ENCODE measurements at regions not wholly inside any gene's neighbourhood (a gene's known extent, or its start where the extent isn't known, plus 50 kb on each side); places are given as distances from the start of the nearest gene placed in this dataset.

DNA sequence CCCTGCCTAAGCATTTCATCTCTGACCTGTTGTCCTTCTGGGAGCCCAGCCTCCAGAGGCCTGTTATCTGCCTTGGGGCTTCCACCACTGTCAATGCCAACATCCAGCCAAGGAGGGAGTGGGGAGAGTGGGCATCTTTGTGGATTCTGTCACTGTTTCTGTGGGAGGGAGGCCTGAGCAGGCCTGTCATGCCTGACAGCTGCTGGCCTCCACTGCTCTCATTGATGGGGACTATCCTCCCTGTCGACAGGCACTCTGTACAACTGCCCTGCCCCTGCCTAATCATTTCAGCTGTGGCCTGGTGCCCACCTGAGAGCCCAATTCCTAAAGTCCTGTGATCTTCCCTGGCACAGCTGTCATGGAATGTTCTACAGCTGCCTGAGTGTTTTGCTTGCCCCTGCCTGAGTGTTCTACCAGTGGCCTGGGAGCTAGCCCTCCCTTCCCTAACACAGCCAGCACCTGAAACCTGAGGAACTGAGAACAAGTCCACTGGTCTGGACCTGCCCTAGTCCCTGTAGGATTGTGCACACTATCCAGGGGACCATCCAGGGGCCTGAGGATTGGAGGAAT is 145.3 kb downstream of the FAM83B start:
- DNase-seq (ENCODE audit: low spot score) (no peak), ATAC-seq (no peak)

DNA sequence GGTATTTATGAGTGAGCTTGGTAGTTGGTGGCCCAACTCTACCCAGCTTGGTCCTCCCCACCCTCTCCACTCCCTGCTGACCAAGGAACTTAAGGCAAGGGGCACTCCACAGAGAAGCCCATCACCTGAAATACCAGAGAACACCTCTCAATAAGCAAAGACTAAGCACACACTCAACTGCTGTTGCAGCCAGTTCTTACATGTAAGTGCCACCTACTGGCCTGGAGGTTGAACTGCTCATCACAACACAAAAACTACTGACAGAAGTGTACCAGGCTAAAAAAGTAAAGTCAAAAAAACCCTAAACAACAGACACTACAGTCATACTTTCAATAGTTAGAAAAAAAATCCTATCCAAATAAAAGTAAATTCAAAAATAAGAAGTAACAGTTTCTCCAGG is 146.2 kb downstream of the FAM83B start:
- ATAC-seq (peak; percentile 57), DNase-seq (ENCODE audit: low spot score) (no peak)

DNA sequence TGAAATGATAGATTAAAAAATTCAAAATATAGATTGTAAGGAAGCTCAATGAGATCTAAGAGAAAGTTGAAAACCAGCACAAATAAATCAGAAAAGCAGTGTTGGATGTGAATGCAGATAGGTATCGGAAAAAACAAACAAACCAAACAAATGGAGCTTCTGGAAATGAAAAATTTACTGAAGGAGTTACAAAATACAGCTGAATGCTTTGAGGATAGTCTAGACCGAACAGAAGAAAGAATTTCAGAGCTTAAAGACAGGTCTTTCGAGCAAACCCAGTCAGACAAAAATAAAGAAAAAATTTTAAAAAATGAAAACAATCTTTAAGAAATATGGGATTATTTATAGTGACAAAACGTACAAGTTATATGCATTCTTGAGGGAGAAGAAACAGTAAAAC is 146.7 kb downstream of the FAM83B start:
- no peak for ATAC-seq
- no peak for DNase-seq (ENCODE audit: low spot score)

DNA sequence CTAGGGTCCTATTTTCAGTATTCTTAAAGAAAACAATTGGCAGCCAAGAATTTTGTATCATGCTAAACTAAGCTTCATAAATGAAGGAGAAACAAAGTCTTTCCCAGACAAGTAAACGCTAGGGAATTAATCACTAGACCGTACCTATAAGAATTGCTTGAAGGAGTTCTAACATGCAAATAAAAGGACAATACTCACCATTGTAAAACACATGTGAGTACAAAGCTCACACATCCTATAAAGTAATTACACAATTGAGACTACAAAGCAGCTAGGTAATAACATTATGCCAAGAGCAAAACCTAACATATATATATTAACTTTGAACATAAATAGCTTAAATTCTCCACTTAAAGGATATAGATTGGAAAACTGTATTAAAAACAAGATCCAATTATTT is 147.4 kb downstream of the FAM83B start:
- ATAC-seq (no peak), DNase-seq (ENCODE audit: low spot score) (no peak)

DNA sequence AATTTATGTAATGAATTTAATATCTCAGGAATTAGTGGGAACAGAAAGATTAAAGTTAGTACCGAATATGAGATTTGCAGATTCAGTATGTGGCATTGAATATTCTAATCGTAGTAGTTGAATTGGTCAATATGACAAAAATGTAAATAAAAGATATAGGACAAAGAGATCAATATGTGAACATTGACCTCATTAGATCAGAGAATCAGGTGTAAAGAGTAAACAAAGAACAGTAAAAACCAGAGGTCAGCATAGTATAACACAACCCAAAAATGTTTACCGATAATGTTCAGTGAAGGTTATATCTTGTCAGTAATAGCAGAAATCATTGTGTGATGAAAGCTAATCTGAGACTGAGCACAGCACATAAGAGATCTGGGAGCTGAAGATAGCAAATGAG is 152.0 kb downstream of the FAM83B start:
- no peak for ATAC-seq
- DNase-seq (ENCODE audit: low spot score) = no peak

DNA sequence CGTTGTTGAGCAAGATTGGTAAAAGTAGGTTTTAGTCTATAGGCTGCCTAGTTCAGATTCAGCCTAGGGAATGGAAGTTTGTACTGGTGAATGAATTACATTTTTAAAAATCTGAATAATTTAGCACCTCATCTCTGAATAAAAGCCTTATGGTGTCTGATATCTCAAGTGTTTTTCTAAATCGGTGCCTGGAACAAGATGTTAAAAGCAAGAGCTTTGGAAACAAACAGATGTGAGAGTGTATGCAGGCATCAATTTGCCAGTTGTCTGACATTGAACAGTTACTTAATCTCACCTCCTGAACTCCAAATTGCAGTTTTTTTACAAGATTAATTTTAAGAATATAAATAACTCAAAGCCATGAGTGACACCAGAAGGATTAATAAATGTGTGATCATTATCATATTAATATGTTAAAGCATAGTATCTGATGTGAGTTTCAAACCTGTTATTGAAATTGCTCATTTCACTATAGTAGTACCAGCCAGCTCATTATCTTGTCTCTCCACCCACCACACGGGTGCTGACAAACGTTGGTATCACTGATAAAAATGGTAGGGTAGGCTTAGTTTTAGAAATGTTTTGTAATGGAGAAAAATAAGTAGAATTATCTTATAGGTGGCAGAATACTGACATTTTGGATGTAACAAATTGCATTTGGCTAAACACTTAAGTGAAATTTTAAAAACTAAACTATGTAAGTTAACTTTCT is 157.3 kb downstream of the FAM83B start:
- DNase-seq (ENCODE audit: low spot score) (no peak), ATAC-seq (no peak)

DNA sequence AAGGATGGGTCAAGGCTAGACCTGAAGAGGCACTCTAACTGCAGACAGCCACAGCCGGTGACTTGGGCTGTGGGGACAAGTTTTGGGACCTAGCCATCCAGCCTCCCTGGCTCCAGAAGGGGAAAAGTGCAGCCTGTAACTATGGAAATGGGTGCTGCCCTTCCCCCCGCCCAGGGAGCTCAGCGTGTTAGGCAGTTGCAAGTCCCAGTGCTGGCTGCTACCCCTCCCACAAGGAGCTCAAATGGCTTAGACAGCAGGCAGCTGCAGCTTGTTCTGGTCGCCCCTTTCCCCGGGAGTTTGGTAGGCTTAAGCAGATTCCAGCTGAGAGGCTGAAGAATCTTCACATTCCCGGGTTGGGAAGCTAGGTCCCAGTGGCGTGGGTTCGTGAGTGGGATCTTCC is 162.6 kb downstream of the FAM83B start:
- no peak for ATAC-seq
- no peak for DNase-seq (ENCODE audit: low spot score)

DNA sequence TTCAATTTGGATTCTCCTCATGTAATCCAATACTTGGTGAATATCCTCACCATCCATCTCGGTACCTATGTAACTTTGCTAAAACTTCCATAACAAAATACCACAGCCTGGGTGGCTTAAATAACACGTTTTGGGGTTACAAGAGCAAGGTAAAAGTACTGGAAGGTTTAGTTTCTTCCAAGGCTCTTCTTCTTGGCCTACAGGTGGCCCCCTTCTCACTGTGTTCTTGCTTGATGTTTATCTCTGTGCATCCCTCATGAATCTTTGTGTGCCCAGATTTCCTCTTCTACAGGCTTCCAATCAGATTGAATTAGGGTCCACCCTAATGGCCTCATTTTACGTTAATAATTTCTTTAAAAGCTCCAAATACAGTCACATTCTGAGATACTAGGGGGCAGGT is 163.3 kb upstream of the HCRTR2 start:
- no peak for ATAC-seq
- no peak for DNase-seq (ENCODE audit: low spot score)

DNA sequence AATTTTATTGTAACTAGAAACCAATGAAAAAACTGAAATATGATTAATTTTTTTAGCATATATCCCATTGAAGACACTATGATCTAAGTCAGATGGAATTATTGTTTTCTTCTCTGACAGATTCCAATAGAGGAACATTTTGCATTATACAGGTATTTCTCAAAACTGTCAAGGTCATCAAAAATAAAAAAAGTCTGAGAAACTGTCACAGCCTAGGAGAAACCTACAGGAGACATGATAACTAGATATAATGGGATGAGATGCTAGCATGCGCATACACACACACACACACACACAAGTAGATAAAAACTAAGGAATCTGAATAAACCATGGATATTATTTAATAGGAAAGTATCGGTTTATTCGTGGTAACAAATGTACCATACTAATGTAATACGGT is 161.9 kb upstream of the HCRTR2 start:
- no peak for ATAC-seq
- DNase-seq (ENCODE audit: low spot score) = no peak

DNA sequence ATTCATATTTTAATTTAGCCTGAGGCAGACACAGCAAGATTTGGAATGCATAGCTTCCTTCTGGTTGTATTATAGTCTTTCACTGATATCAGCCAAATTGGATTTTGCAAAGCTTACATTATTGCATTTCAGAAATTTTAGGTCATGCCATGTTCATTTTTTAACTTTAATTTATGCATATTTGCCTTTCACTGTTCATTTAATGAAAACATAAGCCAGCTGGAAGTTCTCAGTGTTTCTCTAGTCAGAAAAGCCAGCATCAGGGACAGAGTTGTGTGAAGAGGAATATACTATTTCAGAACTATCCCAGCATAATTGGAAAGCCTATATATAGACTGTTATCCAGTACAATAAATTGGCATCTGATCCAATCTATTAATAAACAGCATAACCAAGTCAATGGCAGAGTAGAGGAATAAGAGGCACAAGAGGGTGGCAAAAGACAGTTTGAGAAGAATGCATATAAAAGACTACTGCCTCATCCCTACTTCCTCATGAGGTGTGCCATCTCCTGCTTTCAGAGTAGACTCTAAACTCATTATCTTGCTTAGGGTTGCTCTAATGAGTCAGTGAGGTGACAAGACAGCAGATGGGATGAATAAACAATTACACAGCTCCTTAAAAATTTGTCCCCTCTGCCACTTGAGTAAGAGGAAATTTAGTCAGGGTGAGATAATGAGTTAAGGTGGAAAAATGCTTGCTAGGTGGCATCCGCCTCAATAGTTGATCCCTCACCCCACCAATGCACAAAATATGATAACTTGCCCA is 159.8 kb upstream of the HCRTR2 start:
- ATAC-seq (no peak), DNase-seq (ENCODE audit: low spot score) (no peak)

DNA sequence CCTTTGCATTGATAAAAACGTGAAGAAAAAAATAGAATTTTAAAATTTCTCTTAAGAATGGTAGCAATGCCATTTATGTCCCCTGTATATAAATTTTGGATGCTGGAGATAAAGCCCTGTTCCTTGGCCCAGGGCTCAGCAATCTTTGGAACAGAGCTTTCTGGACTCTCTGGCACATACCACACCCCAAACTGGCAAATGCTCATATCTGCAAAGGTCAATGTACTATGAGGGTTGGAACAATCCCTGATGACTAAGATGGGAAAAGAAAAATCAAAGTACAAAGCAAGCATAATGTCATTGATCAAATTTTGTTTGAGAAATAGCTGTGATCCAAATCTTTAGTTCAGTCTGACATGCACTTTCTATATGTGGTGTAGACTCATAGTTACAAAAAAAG is 158.1 kb upstream of the HCRTR2 start:
- ATAC-seq (peak; percentile 90), DNase-seq (ENCODE audit: low spot score) (no peak)

DNA sequence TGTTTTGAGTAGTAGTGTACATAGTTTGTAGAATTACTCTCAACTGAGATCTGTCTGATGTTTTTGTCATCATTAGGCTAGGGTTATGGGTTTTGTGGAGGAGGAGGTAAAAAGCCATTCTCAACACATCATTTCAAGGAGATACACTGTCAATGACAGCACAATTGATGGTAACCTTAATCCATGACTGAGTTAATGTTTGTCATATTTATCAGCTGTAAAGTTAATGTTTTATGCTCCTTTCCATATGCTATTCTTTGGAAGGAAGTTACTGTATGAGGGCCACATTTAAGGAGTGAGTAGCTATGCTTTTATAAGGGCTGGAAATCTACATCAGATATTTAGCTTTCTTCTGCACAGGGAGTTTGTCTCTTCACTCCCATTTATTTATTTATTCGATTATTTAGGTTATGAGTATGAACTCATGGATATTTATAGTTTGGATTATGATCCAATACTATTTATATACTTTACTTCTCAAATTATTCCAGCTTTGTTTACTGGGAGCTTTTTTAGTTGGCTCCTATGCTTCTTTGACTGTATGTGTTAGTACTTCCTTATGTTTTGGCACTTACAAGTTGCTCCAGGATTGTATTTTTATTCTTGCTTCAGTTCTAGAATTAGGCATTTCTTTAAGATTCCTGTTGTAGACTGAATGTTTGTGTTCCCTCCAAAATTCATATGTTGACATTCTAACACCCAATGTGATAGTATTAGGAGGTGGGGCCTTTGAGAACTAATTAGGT is 156.6 kb upstream of the HCRTR2 start:
- ATAC-seq (no peak), DNase-seq (ENCODE audit: low spot score) (no peak)

DNA sequence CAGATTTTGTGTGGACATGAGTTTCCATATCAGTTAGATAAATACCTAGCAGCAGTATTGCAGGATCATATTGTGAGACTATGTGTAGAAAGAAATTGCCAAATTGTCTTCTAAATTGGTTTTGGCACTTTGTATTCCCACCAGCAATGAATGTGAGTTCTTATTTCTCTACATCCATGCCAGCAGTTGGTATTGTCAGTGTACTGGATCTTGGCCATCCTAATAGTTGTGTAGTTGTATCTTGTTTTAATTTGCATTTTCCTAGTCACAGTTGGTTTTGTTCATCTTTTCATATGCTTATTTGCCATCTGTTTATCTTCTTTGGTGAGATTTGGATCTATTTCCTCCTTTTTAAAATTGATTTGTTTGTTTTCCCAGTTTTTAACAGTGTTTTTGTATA is 154.7 kb upstream of the HCRTR2 start:
- DNase-seq (ENCODE audit: low spot score) (no peak), ATAC-seq (no peak)

DNA sequence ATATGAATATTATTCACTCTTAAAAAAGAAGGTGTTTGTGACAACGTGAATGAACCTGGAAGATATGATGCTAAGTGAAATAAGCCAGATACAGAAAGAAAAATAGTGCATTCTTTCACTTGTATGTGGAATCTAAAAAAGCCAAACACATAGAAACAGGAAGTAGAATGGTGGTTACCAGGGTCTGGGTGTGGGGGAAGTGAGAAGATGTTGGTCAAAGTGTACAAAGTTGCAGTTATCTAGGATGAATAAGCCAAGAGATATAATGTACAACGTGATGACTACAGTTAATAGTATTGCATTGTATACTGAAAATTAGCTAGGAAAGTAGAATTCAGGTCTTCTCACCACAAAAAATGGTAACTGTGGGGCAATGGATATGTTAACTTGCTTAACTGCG is 151.1 kb upstream of the HCRTR2 start:
- ATAC-seq = no peak
- DNase-seq (ENCODE audit: low spot score) = no peak

DNA sequence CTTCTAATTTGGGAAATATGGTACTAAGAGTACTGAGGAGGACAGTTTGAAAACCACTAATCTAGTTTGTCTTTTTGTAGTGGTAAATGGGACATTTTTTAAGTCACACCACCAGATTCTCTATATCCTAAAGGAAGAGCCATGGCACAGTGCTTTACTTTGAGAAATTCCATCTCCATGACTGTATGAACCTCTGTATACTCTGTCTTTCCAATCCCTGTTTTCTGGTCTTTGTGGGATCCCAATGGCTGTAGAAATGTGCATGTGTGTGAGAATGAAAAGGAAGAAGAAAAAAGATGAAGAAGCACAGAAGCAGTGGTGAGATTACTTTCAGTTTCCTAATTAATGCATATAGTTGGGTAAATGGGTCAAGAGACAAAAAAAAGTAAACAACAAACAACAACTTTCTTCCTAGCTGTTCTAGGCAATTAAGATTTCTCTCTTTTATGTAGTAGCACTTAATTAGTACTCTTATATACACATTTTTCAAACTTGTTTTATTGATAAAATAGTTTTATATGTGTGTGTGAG is 141.2 kb upstream of the HCRTR2 start:
- no peak for DNase-seq (ENCODE audit: low spot score)
- ATAC-seq = no peak

DNA sequence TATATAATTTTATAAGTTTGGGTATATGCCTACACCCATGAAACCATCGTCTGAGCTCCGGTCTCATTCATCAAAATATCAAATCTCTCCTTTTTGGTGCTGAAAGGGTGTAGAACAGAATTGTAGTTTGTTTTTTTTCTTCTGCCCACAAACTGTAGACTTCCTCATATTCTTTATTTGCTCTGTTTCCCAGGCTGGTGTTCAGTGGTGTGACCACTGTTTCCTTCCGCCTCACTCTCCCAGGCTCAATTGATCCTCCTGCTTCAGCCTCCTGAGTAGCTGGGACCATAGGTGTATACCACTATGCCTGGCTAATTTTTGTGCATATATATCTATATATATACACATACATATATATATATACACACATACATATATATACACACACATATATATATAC is 139.6 kb upstream of the HCRTR2 start:
- no peak for ATAC-seq
- no peak for DNase-seq (ENCODE audit: low spot score)

DNA sequence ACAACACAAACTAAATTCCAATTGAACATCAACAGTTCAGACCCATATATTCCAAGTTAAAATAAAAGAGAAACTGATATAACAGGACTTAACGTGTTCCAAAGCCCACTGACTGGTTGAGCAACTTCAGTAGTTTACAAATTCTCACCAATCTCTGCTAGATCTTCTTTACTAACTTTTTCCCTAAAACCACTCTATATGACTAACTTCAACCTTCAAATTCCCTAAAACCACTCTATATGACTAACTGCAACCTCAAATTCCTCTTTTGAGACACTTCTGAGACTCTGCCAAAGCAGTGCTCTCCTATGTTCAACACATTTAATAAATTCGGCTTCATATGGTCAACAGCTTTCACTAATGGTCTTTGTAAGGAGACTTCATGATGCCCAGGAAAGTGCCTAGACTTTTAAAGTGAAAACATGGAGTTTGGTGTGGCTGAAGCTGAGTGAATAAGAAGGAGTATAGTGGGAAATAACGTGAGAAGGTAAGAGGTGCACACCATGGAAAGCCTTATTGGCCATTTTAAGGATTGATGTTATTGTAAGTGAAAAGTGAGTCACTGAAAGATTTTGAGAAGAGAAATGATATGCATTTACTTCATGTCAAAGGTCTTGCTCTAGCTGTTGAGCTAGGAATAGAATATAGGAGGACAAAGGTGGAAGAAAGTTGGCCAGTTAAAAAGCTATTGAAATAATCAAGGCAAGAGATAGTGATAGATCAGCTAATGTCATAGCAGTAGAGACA is 134.0 kb upstream of the HCRTR2 start:
- ATAC-seq (no peak), DNase-seq (ENCODE audit: low spot score) (no peak)

DNA sequence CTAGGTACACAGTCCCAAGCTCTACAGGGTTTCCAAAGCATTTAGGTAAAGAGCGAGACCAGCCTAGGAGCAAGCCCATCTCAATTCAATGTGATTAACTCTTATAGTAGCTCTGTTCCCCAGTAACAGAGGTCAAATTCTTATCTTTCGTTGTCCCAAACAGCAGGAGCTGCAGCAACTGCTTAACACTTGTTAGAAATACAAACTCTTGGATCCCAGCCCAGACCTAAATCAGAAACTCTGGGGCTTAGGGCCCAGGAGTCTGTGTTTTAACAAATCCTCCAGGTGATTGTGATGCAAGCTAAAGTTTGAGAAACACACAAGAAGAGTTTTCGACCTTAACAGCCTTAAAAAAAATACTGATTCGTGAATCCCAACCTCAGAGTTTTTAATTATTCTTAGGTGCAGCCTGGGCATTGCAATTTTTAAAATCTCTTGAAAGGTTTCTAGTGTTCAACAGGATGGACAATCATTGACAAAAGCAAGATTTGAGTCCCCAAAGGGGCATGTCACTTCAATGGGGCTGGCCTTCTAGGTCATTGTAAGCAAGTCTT is 127.4 kb upstream of the HCRTR2 start:
- DNase-seq (ENCODE audit: low spot score) (no peak), ATAC-seq (no peak)

DNA sequence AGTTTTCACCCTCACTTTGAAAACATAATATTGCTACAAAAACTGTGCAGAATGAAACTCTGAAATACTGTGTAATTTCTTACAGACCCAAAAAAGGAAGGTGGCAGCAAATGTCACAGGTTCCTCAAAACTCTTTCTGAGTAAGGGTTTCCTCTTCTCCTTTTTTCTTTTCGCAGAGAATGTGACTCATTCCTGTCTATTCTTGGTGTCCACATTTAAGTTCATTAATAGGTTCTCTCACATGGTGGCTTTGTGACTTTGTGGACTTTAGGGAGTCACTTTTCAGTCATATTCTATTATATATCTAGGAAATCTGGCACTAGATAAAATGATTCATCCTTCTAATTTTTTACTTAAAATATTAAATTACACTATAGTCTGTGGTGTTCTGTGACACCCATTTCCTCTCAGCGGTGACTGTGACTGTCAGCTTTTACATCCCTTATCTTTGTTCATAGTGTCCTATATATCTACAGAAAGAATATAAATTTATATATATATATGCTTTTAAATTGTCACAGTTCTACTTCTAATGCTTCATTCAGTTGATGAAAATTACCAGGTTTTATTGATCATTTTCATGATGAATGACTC is 126.8 kb upstream of the HCRTR2 start:
- DNase-seq (ENCODE audit: low spot score) (no peak), ATAC-seq (no peak)

DNA sequence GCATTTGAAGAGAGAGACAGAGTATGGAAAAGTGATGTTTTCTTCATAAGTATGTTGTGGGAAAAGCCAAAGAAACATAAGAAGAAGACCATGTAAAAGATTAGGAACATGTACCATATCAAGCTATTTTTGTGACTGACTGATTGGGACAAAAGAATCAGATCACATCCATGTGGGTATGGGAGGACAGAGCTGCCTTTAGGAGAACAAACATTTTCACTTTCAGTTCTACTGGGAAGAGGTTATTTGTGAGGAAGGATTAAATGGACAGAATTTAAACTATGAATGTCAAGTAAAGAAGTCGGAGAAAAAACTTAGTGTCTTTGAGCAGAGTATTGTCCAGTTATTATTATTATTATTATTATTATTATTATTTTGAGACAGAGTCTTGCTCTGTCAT is 124.4 kb upstream of the HCRTR2 start:
- ATAC-seq (no peak), DNase-seq (ENCODE audit: low spot score) (no peak)

Data from left lobe of liver (tissue), 2 donors.